OCI-LY7 (cell line): ENCODE measurements at regions not wholly inside any gene's neighbourhood (a gene's known extent, or its start where the extent isn't known, plus 50 kb on each side); places are given as distances from the start of the nearest gene placed in this dataset.

Experiments
- BruUV-seq: library from RNA; stranded (reverse); fragments of 400-500 nt; replicated peaks from 2 replicates; lab custom pipeline; 2021; lab: Mats Ljungman, UMichigan
- CTCF ChIA-PET: fragments of 300-600 bp; sonication (Branson Sonifier 250); formaldehyde crosslinking; loops from one replicate; lab custom pipeline; 2022; ENCODE audit warnings: antibody characterized with exemption; ENCODE audit not compliant: unreplicated experiment; lab: Charles Lee
- POLR2A ChIA-PET: fragments of 300-600 bp; sonication (Branson Sonifier 250); formaldehyde crosslinking; loops from one replicate; lab custom pipeline; 2022; ENCODE audit warnings: antibody characterized with exemption; lab: Charles Lee
- DNase-seq: peaks from one replicate; pipeline ENCODE4 v3.0.0-alpha.2; 2015; ENCODE audit warnings: low spot score
- H2AFZ ChIP-seq: fragments of 200-600 bp; sonication (generic), shearing (Covaris generic); 2 replicates; pipeline ENCODE4 v1.6.1; 2014; ENCODE audit warnings: mild to moderate bottlenecking, antibody characterized with exemption, low read length, moderate library complexity
- H3K27ac ChIP-seq: fragments of 200-600 bp; sonication (generic); 2 replicates; pipeline ENCODE4 v1.5.1; 2014; ENCODE audit warnings: mixed run types, low read depth, mild to moderate bottlenecking, moderate library complexity, low read length, inconsistent platforms; ENCODE audit not compliant: poor library complexity, severe bottlenecking
- H3K36me3 ChIP-seq: fragments of 200-600 bp; sonication (generic); 2 replicates; pipeline ENCODE4 v1.6.1; 2014; ENCODE audit warnings: mild to moderate bottlenecking, antibody characterized with exemption, low read length, moderate library complexity, mixed read lengths; ENCODE audit not compliant: insufficient read depth
- H3K4me1 ChIP-seq: fragments of 200-600 bp; sonication (generic); 2 replicates; pipeline ENCODE4 v1.5.1; 2014; ENCODE audit warnings: mild to moderate bottlenecking, low read length; ENCODE audit not compliant: insufficient read depth, poor library complexity, severe bottlenecking
- H3K4me2 ChIP-seq: fragments of 200-600 bp; sonication (generic); 2 replicates; pipeline ENCODE4 v1.6.1; 2014; ENCODE audit warnings: mild to moderate bottlenecking, low read length
- H3K4me3 ChIP-seq: fragments of 200-600 bp; sonication (generic); 2 replicates; pipeline ENCODE4 v1.5.1; 2014; ENCODE audit warnings: mild to moderate bottlenecking, low read depth, low read length; ENCODE audit not compliant: poor library complexity, severe bottlenecking
- H3K79me2 ChIP-seq: fragments of 200-600 bp; sonication (generic); 2 replicates; pipeline ENCODE4 v1.6.1; 2016; ENCODE audit warnings: low read depth, mild to moderate bottlenecking, low read length, moderate library complexity, mixed read lengths; ENCODE audit not compliant: insufficient read depth
- H3K9me2 ChIP-seq: fragments of 200-600 bp; sonication (generic); 2 replicates; pipeline ENCODE4 v1.6.1; 2016; ENCODE audit warnings: mild to moderate bottlenecking, low read length, mixed read lengths; ENCODE audit not compliant: insufficient read depth
- H3K9me3 ChIP-seq: fragments of 200-600 bp; sonication (generic); 2 replicates; pipeline ENCODE4 v1.6.1; 2014; ENCODE audit warnings: mild to moderate bottlenecking, mixed run types, low read length, mixed read lengths
- H4K20me1 ChIP-seq: fragments of 200-600 bp; sonication (generic); 2 replicates; pipeline ENCODE4 v1.6.1; 2014; ENCODE audit warnings: mild to moderate bottlenecking, antibody characterized with exemption, low read length, moderate library complexity, mixed read lengths; ENCODE audit not compliant: insufficient read depth
- CTCF ChIP-seq: fragments of 200-600 bp; sonication (generic); conservative IDR thresholded peaks from 2 replicates; pipeline ENCODE4 v1.5.1; 2014; ENCODE audit warnings: mild to moderate bottlenecking, antibody characterized with exemption, low read length, moderate library complexity, mixed read lengths
- EZH2phosphoT487 ChIP-seq: fragments of 200-600 bp; sonication (generic); IDR thresholded peaks from 2 replicates; pipeline ENCODE4 v1.6.1; 2018; ENCODE audit warnings: low read depth, borderline replicate concordance, mild to moderate bottlenecking, mixed run types, antibody characterized with exemption, low read length, moderate library complexity, mixed read lengths
- intact Hi-C: fragments of 100-400 bp; cut with micrococcal nuclease; formaldehyde crosslinking; loops from one replicate; pipeline ENCODE4 v1.10.0; 2022; ENCODE audit not compliant: unreplicated experiment

GRCh38 chr16:54479546-54479945 is 193.0 kb upstream of the IRX3 start:
- Histone ChIP-seq H3K79me2 (no peaks in the 10 kb centered on the region), H3K4me2 (no peak overlapping the region), H3K36me3 (no peaks in the 10 kb centered on the region), H3K27ac (no peak overlapping the region), H3K4me3 (no peak overlapping the region), H2AFZ (no peak overlapping the region), H4K20me1 (no peaks in the 10 kb centered on the region), H3K9me3 (no peaks in the 10 kb centered on the region), H3K4me1 (no peaks in the 10 kb centered on the region), H3K9me2 (no peaks in the 10 kb centered on the region)
- no peak for DNase-seq
- no peak for TF ChIP-seq CTCF
- no peak for TF ChIP-seq EZH2phosphoT487
- ChIA-PET POLR2A (interaction anchor here (0.5 kb wide), 1 partner anchor 42 kb away, joined by 3 read pairs; no protein-coding TSS in a partner anchor), CTCF (interaction anchor here (0.6 kb wide), 1 partner anchor 1430 kb away, joined by 6 read pairs; no protein-coding TSS in a partner anchor)
- intact Hi-C loops: no loop called here
- no TSS peak for BruUV-seq

GRCh38 chr16:54477714-54478113 is 191.1 kb upstream of the IRX3 start:
- TF ChIP-seq EZH2phosphoT487: no peak
- no peak for TF ChIP-seq CTCF
- Histone ChIP-seq H3K79me2 (no peaks in the 10 kb centered on the region), H3K9me3 (no peaks in the 10 kb centered on the region), H3K9me2 (no peaks in the 10 kb centered on the region), H3K4me1 (no peaks in the 10 kb centered on the region), H3K4me3 (no peak overlapping the region), H3K4me2 (no peak overlapping the region), H3K36me3 (no peaks in the 10 kb centered on the region), H3K27ac (no peak overlapping the region), H4K20me1 (no peaks in the 10 kb centered on the region), H2AFZ (no peak overlapping the region)
- ChIA-PET POLR2A (no interaction called here), CTCF (no interaction called here)
- BruUV-seq: no TSS peak
- DNase-seq: no peak
- intact Hi-C loops: no loop called here

GRCh38 chr16:54475019-54475601 is 188.5 kb upstream of the IRX3 start:
- Histone ChIP-seq H3K9me2 (no peaks in the 10 kb centered on the region), H3K27ac (no peak overlapping the region), H4K20me1 (no peaks in the 10 kb centered on the region), H3K79me2 (no peaks in the 10 kb centered on the region), H3K4me3 (no peak overlapping the region), H3K36me3 (no peaks in the 10 kb centered on the region), H2AFZ (no peak overlapping the region), H3K9me3 (no peaks in the 10 kb centered on the region), H3K4me2 (no peak overlapping the region), H3K4me1 (no peaks in the 10 kb centered on the region)
- POLR2A ChIA-PET: no interaction called here
- no TSS peak for BruUV-seq
- TF ChIP-seq CTCF: no peak
- TF ChIP-seq EZH2phosphoT487: no peak
- DNase-seq: no peak
- CTCF ChIA-PET: interaction anchor here (0.6 kb wide), 1 partner anchor 125 kb away, joined by 3 read pairs; no protein-coding TSS in a partner anchor
- intact Hi-C loops: no loop called here
